DND-41 (cell line): ENCODE measurements at regions not wholly inside any gene's neighbourhood (a gene's known extent, or its start where the extent isn't known, plus 50 kb on each side); places are given as distances from the start of the nearest gene placed in this dataset.

Experiments used
- EZH2 ChIP-seq: IDR thresholded peaks from 3 replicates; pipeline ENCODE4 v1.6.1; 2012; ENCODE audit warnings: borderline replicate concordance, low read depth, mild to moderate bottlenecking, moderate library complexity, low read length, inconsistent platforms; ENCODE audit not compliant: severe bottlenecking
- TF ChIP-seq, protein P1 (sequence below): IDR thresholded peaks from 2 replicates; pipeline ENCODE4 v1.5.1; 2012; ENCODE audit warnings: borderline replicate concordance, low read length, moderate library complexity, mild to moderate bottlenecking; ENCODE audit not compliant: poor library complexity, severe bottlenecking; ENCODE audit errors: extremely low read depth

DNA sequence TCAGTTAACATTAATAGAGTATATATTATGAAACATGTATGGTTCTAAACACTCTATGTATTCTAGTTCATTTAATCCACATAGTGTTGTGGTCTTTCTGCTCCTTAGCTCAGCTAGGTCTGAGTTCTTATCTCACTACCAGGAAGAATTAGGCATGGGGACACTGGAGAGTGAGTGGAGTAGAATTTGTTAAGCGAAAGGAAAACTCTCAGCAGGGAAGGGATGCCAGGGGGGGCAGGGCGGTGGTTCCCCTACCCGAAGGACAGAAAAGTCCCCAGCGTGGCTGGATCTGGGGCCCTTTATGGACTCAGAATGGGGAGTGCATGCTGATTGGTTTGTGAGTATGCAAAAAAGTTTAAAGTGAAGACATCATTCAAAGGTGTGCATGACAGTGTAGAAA lies 727.5 kb downstream of the TBC1D32 start:
- TF ChIP-seq, protein P1, sequence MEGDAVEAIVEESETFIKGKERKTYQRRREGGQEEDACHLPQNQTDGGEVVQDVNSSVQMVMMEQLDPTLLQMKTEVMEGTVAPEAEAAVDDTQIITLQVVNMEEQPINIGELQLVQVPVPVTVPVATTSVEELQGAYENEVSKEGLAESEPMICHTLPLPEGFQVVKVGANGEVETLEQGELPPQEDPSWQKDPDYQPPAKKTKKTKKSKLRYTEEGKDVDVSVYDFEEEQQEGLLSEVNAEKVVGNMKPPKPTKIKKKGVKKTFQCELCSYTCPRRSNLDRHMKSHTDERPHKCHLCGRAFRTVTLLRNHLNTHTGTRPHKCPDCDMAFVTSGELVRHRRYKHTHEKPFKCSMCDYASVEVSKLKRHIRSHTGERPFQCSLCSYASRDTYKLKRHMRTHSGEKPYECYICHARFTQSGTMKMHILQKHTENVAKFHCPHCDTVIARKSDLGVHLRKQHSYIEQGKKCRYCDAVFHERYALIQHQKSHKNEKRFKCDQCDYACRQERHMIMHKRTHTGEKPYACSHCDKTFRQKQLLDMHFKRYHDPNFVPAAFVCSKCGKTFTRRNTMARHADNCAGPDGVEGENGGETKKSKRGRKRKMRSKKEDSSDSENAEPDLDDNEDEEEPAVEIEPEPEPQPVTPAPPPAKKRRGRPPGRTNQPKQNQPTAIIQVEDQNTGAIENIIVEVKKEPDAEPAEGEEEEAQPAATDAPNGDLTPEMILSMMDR = no peak
- TF ChIP-seq EZH2 = no peak
